Fibroblast of lung (primary cell): ENCODE measurements at regions not wholly inside any gene's neighbourhood (a gene's known extent, or its start where the extent isn't known, plus 50 kb on each side); places are given as distances from the start of the nearest gene placed in this dataset.

Experiments used
- EZH2 ChIP-seq: IDR thresholded peaks from 2 replicates; pipeline ENCODE4 v1.5.1; 2012; ENCODE audit warnings: low read length, control low read depth, mild to moderate bottlenecking; ENCODE audit errors: missing control alignments
- TF ChIP-seq, protein P1 (sequence below), 2 donors: IDR thresholded peaks in 1 of 2; conservative IDR thresholded peaks in 1 of 2; 1 replicate in 1 of 2; 2 replicates in 1 of 2; pipeline ENCODE4 v1.5.1; 2011 to 2012; ENCODE audit warnings: low read length in 2 of 2, control low read depth in 1 of 2, inconsistent platforms in 1 of 2, low read depth in 1 of 2, mild to moderate bottlenecking in 1 of 2

DNA sequence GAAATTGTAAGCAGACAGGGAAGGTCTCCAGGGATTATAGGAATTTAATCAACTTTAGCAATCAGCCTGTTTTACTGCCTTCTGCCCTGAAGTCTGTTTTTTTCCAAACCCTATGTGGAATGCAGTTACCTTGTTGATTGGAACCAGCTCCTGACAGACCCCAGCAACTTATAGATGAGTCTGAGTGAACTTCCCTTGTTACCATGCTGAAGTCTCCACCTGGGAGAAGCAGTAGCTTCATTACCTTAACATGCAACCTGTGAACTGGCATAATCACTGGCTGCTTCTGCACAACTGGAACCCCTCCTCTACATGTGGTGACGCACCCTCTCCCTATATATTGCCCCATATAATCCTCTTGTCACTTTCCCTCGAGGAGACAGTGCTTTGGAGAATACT, 226.3 kb upstream of the SPOPL start:
- TF ChIP-seq, protein P1, sequence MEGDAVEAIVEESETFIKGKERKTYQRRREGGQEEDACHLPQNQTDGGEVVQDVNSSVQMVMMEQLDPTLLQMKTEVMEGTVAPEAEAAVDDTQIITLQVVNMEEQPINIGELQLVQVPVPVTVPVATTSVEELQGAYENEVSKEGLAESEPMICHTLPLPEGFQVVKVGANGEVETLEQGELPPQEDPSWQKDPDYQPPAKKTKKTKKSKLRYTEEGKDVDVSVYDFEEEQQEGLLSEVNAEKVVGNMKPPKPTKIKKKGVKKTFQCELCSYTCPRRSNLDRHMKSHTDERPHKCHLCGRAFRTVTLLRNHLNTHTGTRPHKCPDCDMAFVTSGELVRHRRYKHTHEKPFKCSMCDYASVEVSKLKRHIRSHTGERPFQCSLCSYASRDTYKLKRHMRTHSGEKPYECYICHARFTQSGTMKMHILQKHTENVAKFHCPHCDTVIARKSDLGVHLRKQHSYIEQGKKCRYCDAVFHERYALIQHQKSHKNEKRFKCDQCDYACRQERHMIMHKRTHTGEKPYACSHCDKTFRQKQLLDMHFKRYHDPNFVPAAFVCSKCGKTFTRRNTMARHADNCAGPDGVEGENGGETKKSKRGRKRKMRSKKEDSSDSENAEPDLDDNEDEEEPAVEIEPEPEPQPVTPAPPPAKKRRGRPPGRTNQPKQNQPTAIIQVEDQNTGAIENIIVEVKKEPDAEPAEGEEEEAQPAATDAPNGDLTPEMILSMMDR (conservative IDR thresholded peaks at IDR 0.05 in 1 of 2, IDR thresholded peaks at IDR 0.05 in 1 of 2; ENCODE audit: low read depth in 1 of 2, low read length in 2 of 2): no peak
- TF ChIP-seq EZH2: no peak
